ENCODE measurements at regions not wholly inside any gene's neighbourhood (a gene's known extent, or its start where the extent isn't known, plus 50 kb on each side); places are given as distances from the start of the nearest gene placed in this dataset.
"Not testable (repeated sequence)": the region's sequence is repeated elsewhere in the genome, so short reads cannot be mapped to it uniquely, and the experiment has no call there.

- CTCF ChIA-PET: no interaction called here
- POLR2A ChIA-PET: no interaction called here
- DNase-seq (ENCODE audit: extremely low spot score): no peak
- no peak for TF ChIP-seq CTCF (IDR thresholded peaks at IDR 0.05; ENCODE audit: control extremely low read depth, extremely low read depth, low read depth, missing control alignments)
Measured at GRCh38 chrX:33949300-33949699, 182.8 kb downstream of the FAM47A start.

DNA sequence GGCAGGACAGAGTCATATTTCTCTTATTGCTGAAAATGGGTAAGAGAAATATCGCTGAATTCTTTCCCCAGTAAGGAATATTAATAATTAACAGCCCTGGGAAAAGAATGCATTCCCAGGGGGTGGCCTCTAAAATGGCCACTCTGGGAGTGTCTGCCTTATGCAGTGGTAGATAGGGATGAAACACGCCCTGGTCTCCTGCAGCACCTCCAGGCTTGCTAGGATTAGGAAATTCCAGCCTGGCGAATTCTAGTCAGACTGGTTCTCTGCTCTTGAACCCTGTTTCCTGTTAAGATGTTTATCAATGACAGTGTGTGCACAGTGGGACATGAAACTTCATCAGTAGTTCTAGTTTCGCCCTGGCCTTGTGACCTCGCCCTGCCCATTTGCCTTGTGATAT lies 205.9 kb downstream of the FAM47A start:
- POLR2A ChIA-PET; DNase-seq (ENCODE audit: extremely low spot score); CTCF ChIA-PET: not testable (repeated sequence)

DNA sequence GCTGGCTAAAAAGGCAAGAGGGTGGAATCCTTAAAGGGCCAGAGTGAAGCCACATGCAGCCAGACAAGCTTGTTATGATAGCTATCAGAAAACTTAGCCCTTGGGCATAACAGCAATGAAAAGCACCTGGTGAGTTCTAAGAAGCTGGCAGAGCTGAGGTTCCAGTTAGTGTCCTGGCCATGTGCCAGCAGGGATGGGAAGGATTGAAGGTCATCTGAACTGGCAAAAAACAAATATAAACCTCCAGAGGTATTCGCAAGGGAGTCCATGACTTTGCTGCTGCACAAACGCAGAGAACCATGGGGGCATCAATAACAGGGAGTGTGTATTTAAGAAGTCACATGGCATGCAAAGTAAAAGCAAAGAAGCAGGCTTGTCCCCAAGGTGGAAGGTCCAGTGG lies 208.9 kb downstream of the FAM47A start:
- ChIA-PET POLR2A (no interaction called here), CTCF (interaction anchor here (0.8 kb wide), 1 partner anchor 13 kb away, joined by 3 read pairs; no protein-coding TSS in a partner anchor)
- no peak for TF ChIP-seq CTCF (IDR thresholded peaks at IDR 0.05; ENCODE audit: control extremely low read depth, extremely low read depth, low read depth, missing control alignments)
- no peak for DNase-seq (ENCODE audit: extremely low spot score)

DNA sequence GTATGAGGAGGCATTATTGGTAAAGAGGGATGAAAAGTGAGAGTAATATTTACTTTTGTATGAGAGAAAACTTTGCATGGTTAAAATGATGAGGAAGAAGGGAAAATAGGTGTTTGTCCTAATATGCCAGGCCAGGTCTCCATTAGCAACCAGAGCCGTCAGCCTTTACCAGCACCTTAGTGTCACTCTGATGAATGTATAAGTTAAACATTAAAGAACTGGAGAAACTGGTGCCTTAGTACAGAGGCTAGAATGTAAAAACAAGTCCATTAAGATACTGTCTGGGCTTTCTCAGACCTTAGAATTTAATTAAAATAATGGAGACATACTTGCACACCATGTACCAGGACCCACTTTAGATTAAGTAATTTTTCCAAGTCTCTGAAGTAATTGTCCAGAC lies 222.3 kb downstream of the FAM47A start:
- ChIA-PET POLR2A (no interaction called here), CTCF (no interaction called here)
- no peak for DNase-seq (ENCODE audit: extremely low spot score)
- no peak for TF ChIP-seq CTCF (IDR thresholded peaks at IDR 0.05; ENCODE audit: control extremely low read depth, extremely low read depth, low read depth, missing control alignments)

DNA sequence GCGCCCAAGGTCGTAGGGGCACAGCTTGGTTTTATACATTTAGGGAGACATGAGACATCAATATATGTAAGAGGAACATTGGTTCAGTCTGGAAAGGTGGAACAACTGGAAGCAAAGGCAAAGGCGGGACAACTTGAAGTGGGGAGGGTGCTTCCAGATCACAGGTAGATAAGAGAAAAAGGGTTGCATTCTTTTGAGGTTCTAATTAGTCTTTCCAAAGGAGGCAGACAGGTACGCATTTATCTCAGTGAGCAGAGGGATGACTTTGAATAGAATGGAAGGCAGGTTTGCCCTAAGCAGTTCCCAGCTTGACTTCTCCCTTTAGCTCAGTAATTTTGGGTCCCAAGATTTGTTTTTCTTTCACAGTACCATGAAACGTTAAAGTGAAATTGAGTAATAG lies 223.2 kb downstream of the FAM47A start:
- DNase-seq (ENCODE audit: extremely low spot score): no peak
- ChIA-PET POLR2A (no interaction called here), CTCF (no interaction called here)
- no peak for TF ChIP-seq CTCF (IDR thresholded peaks at IDR 0.05; ENCODE audit: control extremely low read depth, extremely low read depth, low read depth, missing control alignments)

GRCh38 chrX:33908074-33908473 lies 224.0 kb downstream of the FAM47A start:
- ChIA-PET POLR2A (no interaction called here), CTCF (no interaction called here)
- no peak for TF ChIP-seq CTCF (IDR thresholded peaks at IDR 0.05; ENCODE audit: control extremely low read depth, extremely low read depth, low read depth, missing control alignments)
- DNase-seq (ENCODE audit: extremely low spot score): no peak

GRCh38 chrX:33906971-33907370 lies 225.1 kb downstream of the FAM47A start:
- ChIA-PET POLR2A (no interaction called here), CTCF (interaction anchor here (1.1 kb wide), 1 partner anchor 24 kb away, joined by 3 read pairs; no protein-coding TSS in a partner anchor)
- no peak for TF ChIP-seq CTCF (IDR thresholded peaks at IDR 0.05; ENCODE audit: control extremely low read depth, extremely low read depth, low read depth, missing control alignments)
- no peak for DNase-seq (ENCODE audit: extremely low spot score)
